ENCODE measurements at regions not wholly inside any gene's neighbourhood (a gene's known extent, or its start where the extent isn't known, plus 50 kb on each side); places are given as distances from the start of the nearest gene placed in this dataset.

DNA sequence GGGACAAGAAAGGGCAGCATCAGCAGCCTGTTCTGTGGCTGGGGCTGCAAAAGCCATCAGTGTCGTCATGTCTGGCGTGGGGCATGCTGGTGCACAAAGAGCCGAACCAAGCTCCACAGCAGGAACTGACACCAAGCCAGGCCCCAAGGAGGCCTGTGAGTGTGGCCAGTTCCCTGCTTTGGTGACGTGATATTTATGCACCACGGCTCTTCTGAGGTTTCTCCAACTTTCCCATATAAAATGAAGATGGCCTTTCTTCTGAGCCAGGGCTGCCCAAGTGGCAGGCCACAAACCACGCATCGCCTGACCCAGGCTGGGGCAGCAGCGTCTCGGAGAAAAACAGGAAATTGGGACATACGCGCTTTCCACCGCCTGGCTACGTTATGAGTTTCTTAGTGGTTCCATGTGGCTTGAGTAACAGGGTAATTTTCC, 109.9 kb downstream of the RIN2 start:
- Histone ChIP-seq H3K27me3 (no peaks in the 10 kb centered on the region), H3K4me1 (replicated peaks in 1 of 2) (no peaks in the 10 kb centered on the region), H3K9me3 (replicated peaks in 1 of 3) (no peaks in the 10 kb centered on the region), H3K27ac (peak overlapping the region in 2 of 5 donors; percentile 14 to 49), H3K4me3 (no peak overlapping the region), H3K36me3 (replicated peaks in 1 of 2) (no peaks in the 10 kb centered on the region)
- peak in 5 of 7 donors; percentile 16 to 55 (median 39) for DNase-seq
- no peak for TF ChIP-seq CTCF (IDR thresholded peaks at IDR 0.05)
- TF ChIP-seq POLR2A (IDR thresholded peaks at IDR 0.05), result no peak
- intact Hi-C loops (cut with DNase I), result no loop called here
- 77 to 94% (median 85%) methylated on average over 10 to 13 of the region's 13 CpGs for WGBS, 4 donors

- TF ChIP-seq CTCF (IDR thresholded peaks at IDR 0.05), result no peak
- TF ChIP-seq POLR2A (IDR thresholded peaks at IDR 0.05), result no peak
- no peak for DNase-seq
- H3K27me3 ChIP-seq, result no peaks in the 10 kb centered on the region
- 77 to 90% (median 83%) methylated on average over 6 of the region's 6 CpGs for WGBS, 4 donors
- peak overlapping the region in 1 of 5 donors; percentile 49 for H3K27ac ChIP-seq
- no peaks in the 10 kb centered on the region for H3K36me3 ChIP-seq (replicated peaks in 1 of 2)
- intact Hi-C loops (cut with DNase I), result no loop called here
- no peak overlapping the region for H3K4me3 ChIP-seq
- no peaks in the 10 kb centered on the region for H3K9me3 ChIP-seq (replicated peaks in 1 of 3)
- no peaks in the 10 kb centered on the region for H3K4me1 ChIP-seq (replicated peaks in 1 of 2)
Observed at GRCh38 chr20:19868441-19868840, 110.4 kb downstream of the RIN2 start.

- Histone ChIP-seq H3K4me1 (replicated peaks in 1 of 2) (peaks cover 3 to 6% of the 10 kb centered on the region in 2 donors), H3K4me3 (no peak overlapping the region), H3K36me3 (replicated peaks in 1 of 2) (no peaks in the 10 kb centered on the region), H3K9me3 (replicated peaks in 1 of 3) (no peaks in the 10 kb centered on the region), H3K27ac (no peak overlapping the region), H3K27me3 (no peaks in the 10 kb centered on the region)
- 75 to 82% (median 78%) methylated on average over 3 of the region's 3 CpGs for WGBS, 4 donors
- TF ChIP-seq POLR2A (IDR thresholded peaks at IDR 0.05) (no peak), CTCF (IDR thresholded peaks at IDR 0.05) (no peak)
- intact Hi-C loops (cut with DNase I), result no loop called here
- no peak for DNase-seq
Observed at GRCh38 chr20:19872001-19872400, 113.9 kb downstream of the RIN2 start.

DNA sequence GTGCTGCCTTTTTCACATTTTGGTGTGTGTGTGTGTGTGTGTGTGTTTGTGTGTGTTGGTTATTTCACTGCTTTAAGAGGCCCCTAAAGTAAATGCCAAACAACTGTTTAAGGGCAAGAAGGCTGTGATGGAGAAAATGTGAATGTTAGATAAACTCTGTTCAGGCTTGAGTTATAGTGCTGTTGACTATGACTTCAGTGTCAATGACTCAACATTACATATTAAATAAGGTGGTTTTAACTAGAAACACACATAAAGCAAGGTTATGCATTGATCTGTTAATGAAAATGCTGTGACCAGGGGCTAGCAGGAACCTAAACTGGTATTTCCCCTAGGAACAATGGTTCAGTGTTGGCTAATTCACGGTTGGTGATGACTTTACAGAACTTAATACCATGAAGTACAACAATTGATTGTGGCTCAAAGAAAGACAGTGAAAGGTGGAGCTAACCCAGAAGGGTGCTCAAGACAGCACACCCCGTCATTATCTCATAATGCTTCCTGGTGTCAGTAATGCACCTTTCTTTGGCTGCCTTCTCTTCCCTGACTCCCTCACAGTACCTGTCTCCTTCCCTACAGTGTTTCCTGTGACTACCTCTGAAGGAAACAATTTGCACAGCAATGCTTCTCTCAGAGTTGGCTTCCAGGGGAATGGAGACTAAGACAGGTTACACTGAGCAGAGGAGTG, 116.1 kb downstream of the RIN2 start:
- Histone ChIP-seq H3K27ac (no peak overlapping the region), H3K4me1 (replicated peaks in 1 of 2) (peaks cover 7% of the 10 kb centered on the region in 2 donors), H3K36me3 (replicated peaks in 1 of 2) (no peaks in the 10 kb centered on the region), H3K27me3 (no peaks in the 10 kb centered on the region), H3K9me3 (replicated peaks in 1 of 3) (no peaks in the 10 kb centered on the region), H3K4me3 (no peak overlapping the region)
- no peak for TF ChIP-seq POLR2A (IDR thresholded peaks at IDR 0.05)
- no peak for TF ChIP-seq CTCF (IDR thresholded peaks at IDR 0.05)
- 92 to 97% (median 96%) methylated on average over 2 of the region's 2 CpGs for WGBS, 4 donors
- intact Hi-C loops (cut with DNase I), result no loop called here
- DNase-seq, result no peak

Data from adrenal gland (tissue), 9 donors.